Astrocyte of the hippocampus (primary cell): ENCODE measurements at regions not wholly inside any gene's neighbourhood (a gene's known extent, or its start where the extent isn't known, plus 50 kb on each side); places are given as distances from the start of the nearest gene placed in this dataset.
"Not testable (repeated sequence)": the region's sequence is repeated elsewhere in the genome, so short reads cannot be mapped to it uniquely, and the experiment has no call there.

Experiments used
- DNase-seq: peaks from one replicate; pipeline ENCODE4 v3.0.0; 2011; ENCODE audit warnings: low read depth, low spot score

- DNase-seq: no peak
These were observed 272.9 kb downstream of the FBXO8 start for GRCh38 chr4:174010547-174010946.

GRCh38 chr4:174009686-174010451 lies 273.6 kb downstream of the FBXO8 start:
- DNase-seq: no peak

GRCh38 chr4:174005422-174005821 lies 278.0 kb downstream of the FBXO8 start:
- DNase-seq: no peak

- no peak for DNase-seq
These were observed 284.9 kb downstream of the FBXO8 start for GRCh38 chr4:173998471-173999144.

GRCh38 chr4:173995779-173996178 lies 287.7 kb downstream of the FBXO8 start:
- DNase-seq: not testable (repeated sequence)

- DNase-seq: no peak
These were observed 291.7 kb downstream of the FBXO8 start for GRCh38 chr4:173991814-173992213.

GRCh38 chr4:173991316-173991715 lies 292.2 kb downstream of the FBXO8 start:
- DNase-seq: no peak

GRCh38 chr4:173990869-173991210 lies 292.6 kb downstream of the FBXO8 start:
- no peak for DNase-seq

- peak; percentile 59 for DNase-seq
These were observed 293.2 kb downstream of the FBXO8 start for GRCh38 chr4:173990126-173990868.

GRCh38 chr4:173963523-173963922 lies 319.9 kb downstream of the FBXO8 start:
- not testable (repeated sequence) for DNase-seq

GRCh38 chr4:173960398-173960797 lies 323.1 kb downstream of the FBXO8 start:
- no peak for DNase-seq

GRCh38 chr4:173958445-173958844 lies 325.0 kb downstream of the FBXO8 start:
- peak; percentile 29 for DNase-seq

- DNase-seq: no peak
These were observed 339.9 kb downstream of the FBXO8 start for GRCh38 chr4:173943547-173943946.

GRCh38 chr4:173940146-173940545 lies 343.3 kb downstream of the FBXO8 start:
- DNase-seq: no peak

- no peak for DNase-seq
These were observed 345.7 kb downstream of the FBXO8 start for GRCh38 chr4:173937631-173938270.

- no peak for DNase-seq
These were observed 346.6 kb downstream of the FBXO8 start for GRCh38 chr4:173936861-173937260.

GRCh38 chr4:173935622-173936405 lies 347.7 kb downstream of the FBXO8 start:
- DNase-seq: no peak

GRCh38 chr4:173934933-173935620 lies 348.4 kb downstream of the FBXO8 start:
- no peak for DNase-seq

- peak; percentile 32 for DNase-seq
These were observed 349.3 kb downstream of the FBXO8 start for GRCh38 chr4:173934201-173934600.

- no peak for DNase-seq
These were observed 350.8 kb downstream of the FBXO8 start for GRCh38 chr4:173932701-173933100.
